Ovary (tissue), 7 donors: ENCODE measurements at regions not wholly inside any gene's neighbourhood (a gene's known extent, or its start where the extent isn't known, plus 50 kb on each side); places are given as distances from the start of the nearest gene placed in this dataset.

Experiments
- DNase-seq, 5 donors: peaks; one replicate each; pipeline ENCODE4 v3.0.0-alpha.2; 2019 to 2020
- H3K27ac ChIP-seq, 2 donors: fragments of 200-600 bp; one replicate each; pipeline versions ENCODE4 v1.5.1 to v1.8.0; 2019 to 2022
- H3K27me3 ChIP-seq: fragments of 200-600 bp; one replicate; pipeline ENCODE4 v1.8.0; 2022
- H3K36me3 ChIP-seq: fragments of 200-600 bp; sonication (generic); one replicate; pipeline ENCODE4 v1.5.1; 2019
- H3K4me1 ChIP-seq: one replicate; pipeline ENCODE4 v1.8.1; 2013; ENCODE audit warnings: mild to moderate bottlenecking, moderate library complexity; ENCODE audit not compliant: insufficient read depth
- H3K4me3 ChIP-seq: fragments of 200-600 bp; sonication (generic); one replicate; pipeline ENCODE4 v1.5.1; 2017
- H3K9me3 ChIP-seq, 2 donors: fragments of 200-600 bp in 1 of 2; sonication (generic) in 1 of 2; one replicate each; pipeline versions ENCODE4 v1.5.1 to v1.8.1; 2013 to 2019; ENCODE audit warnings: mild to moderate bottlenecking in 1 of 2, moderate library complexity in 1 of 2
- EP300 ChIP-seq: sonication (generic); formaldehyde crosslinking; IDR thresholded peaks from one replicate; pipeline ENCODE4 v1.6.1; 2017; ENCODE audit warnings: antibody characterized with exemption
- POLR2A ChIP-seq: fragments of 450-650 bp; IDR thresholded peaks from one replicate; pipeline ENCODE4 v1.6.1; 2017; ENCODE audit warnings: antibody characterized with exemption, mild to moderate bottlenecking, moderate library complexity
- WGBS, 3 donors: extraction: QIAGEN DNeasy Blood & Tissue Kit in 1 of 3; methylation state at CpG; one replicate each; pipeline versions ENCODE4 v1.1.5 to v1.1.7; 2013 to 2017; 5-methylcytosine and 5-hydroxymethylcytosine counted together
- intact Hi-C, 4 donors: fragments of 100-400 bp; cut with DNase I; formaldehyde crosslinking; loops; one replicate each; pipeline versions ENCODE4 v1.11.0 to v1.15.1; 2022 to 2023
- TF ChIP-seq, protein P1 (sequence below), 3 donors: fragments of 450-650 bp in 2 of 3; fragments of 200-600 bp in 1 of 3; IDR thresholded peaks; one replicate each; pipeline versions ENCODE4 v1.5.1 to v1.8.0; 2016 to 2022; ENCODE audit warnings: antibody characterized with exemption in 3 of 3, mild to moderate bottlenecking in 1 of 3
- donor health status: DM: no; HTN: no; CAD: no; lungs with moderate emphysema.
- donor health status: DM: no; HTN: no; CAD: no.
- donor health status: Bipolar disorder and iron deficiency.
- donor health status: DM: no; HTN: no; CAD: no.
- donor health status: DM: yes; HTN: yes; CAD: no.

GRCh38 chr14:62289471-62289870 lies 527.3 kb downstream of the SNAPC1 start:
- Histone ChIP-seq H3K9me3 (no peaks in the 10 kb centered on the region), H3K36me3 (no peaks in the 10 kb centered on the region), H3K4me1 (no peaks in the 10 kb centered on the region), H3K27me3 (no peaks in the 10 kb centered on the region), H3K4me3 (no peak overlapping the region), H3K27ac (no peak overlapping the region)
- TF ChIP-seq POLR2A, result no peak
- no peak for TF ChIP-seq EP300
- TF ChIP-seq, protein P1, sequence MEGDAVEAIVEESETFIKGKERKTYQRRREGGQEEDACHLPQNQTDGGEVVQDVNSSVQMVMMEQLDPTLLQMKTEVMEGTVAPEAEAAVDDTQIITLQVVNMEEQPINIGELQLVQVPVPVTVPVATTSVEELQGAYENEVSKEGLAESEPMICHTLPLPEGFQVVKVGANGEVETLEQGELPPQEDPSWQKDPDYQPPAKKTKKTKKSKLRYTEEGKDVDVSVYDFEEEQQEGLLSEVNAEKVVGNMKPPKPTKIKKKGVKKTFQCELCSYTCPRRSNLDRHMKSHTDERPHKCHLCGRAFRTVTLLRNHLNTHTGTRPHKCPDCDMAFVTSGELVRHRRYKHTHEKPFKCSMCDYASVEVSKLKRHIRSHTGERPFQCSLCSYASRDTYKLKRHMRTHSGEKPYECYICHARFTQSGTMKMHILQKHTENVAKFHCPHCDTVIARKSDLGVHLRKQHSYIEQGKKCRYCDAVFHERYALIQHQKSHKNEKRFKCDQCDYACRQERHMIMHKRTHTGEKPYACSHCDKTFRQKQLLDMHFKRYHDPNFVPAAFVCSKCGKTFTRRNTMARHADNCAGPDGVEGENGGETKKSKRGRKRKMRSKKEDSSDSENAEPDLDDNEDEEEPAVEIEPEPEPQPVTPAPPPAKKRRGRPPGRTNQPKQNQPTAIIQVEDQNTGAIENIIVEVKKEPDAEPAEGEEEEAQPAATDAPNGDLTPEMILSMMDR (IDR thresholded peaks at IDR 0.05), result no peak
- DNase-seq, result no peak
- intact Hi-C loops, result no loop called here
- 52 to 57% (median 55%) methylated on average over 3 of the region's 3 CpGs for WGBS, 3 donors

- TF ChIP-seq, protein P1 (IDR thresholded peaks at IDR 0.05), result no peak
- TF ChIP-seq POLR2A (no peak), EP300 (no peak)
- H3K4me1 ChIP-seq, result no peaks in the 10 kb centered on the region
- no peak overlapping the region for H3K27ac ChIP-seq
- intact Hi-C loops, result no loop called here
- DNase-seq, result no peak
- no peaks in the 10 kb centered on the region for H3K27me3 ChIP-seq
- no peak overlapping the region for H3K4me3 ChIP-seq
- H3K9me3 ChIP-seq, result no peaks in the 10 kb centered on the region
- no peaks in the 10 kb centered on the region for H3K36me3 ChIP-seq
- 77 to 89% (median 79%) methylated on average over 1 of the region's 1 CpG for WGBS, 3 donors
Observed at GRCh38 chr14:62301080-62301479, 538.9 kb downstream of the SNAPC1 start.

DNA sequence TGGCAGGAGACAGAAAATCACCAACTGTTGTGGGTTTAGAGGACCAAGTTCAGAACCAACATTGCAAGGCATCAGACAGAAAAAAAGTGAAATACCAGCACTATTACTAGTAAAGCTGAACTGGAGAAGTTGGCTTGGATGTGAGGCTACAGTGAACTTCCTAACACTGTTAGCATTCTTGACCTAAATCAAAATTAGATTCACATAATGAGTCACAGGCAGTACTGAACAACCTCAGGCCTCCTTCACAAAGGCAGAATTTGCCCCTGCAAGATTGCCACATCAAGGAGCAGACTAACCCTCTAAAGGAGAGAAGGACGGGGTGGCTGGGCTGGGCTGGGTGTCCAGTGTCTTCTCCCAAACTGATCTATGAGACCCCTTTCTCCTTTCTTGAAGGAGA lies 539.7 kb downstream of the SNAPC1 start:
- intact Hi-C loops, result no loop called here
- no peaks in the 10 kb centered on the region for H3K9me3 ChIP-seq
- H3K4me3 ChIP-seq, result no peak overlapping the region
- H3K27me3 ChIP-seq, result no peaks in the 10 kb centered on the region
- no peaks in the 10 kb centered on the region for H3K4me1 ChIP-seq
- no peak for DNase-seq
- no peak for TF ChIP-seq EP300
- TF ChIP-seq, protein P1 (IDR thresholded peaks at IDR 0.05), result no peak
- TF ChIP-seq POLR2A, result no peak
- H3K27ac ChIP-seq, result no peak overlapping the region
- WGBS, 3 donors, result 68 to 78% (median 72%) methylated on average over 1 of the region's 1 CpG
- no peaks in the 10 kb centered on the region for H3K36me3 ChIP-seq

- no peaks in the 10 kb centered on the region for H3K27me3 ChIP-seq
- no peak for TF ChIP-seq EP300
- TF ChIP-seq, protein P1 (IDR thresholded peaks at IDR 0.05), result no peak
- no peak for TF ChIP-seq POLR2A
- no peaks in the 10 kb centered on the region for H3K36me3 ChIP-seq
- H3K4me3 ChIP-seq, result no peak overlapping the region
- H3K9me3 ChIP-seq, result no peaks in the 10 kb centered on the region
- WGBS, 3 donors, result 72 to 80% (median 79%) methylated on average over 4 of the region's 4 CpGs
- intact Hi-C loops, result no loop called here
- H3K27ac ChIP-seq, result no peak overlapping the region
- no peaks in the 10 kb centered on the region for H3K4me1 ChIP-seq
- no peak for DNase-seq
Observed at GRCh38 chr14:62303437-62303836, 541.2 kb downstream of the SNAPC1 start.

DNA sequence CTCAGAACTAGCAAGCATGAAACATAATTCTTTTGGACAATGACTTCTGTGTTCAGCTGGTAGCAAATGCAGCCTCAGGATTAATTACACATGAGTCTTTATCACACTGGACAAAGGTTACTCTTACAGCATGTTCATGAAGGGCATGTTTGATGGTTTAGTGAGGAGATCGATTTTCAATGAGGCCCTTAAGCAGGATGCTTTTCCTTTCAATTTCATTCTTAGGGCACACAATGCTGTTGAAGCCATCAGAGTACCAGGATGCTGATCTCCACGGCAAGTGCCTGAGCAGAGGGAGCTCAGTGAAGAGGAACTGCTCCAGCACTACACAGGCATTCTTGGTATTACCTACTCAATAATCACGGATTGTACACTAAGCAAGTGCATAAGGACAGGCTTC lies 542.0 kb downstream of the SNAPC1 start:
- no peaks in the 10 kb centered on the region for H3K27me3 ChIP-seq
- H3K4me3 ChIP-seq, result no peak overlapping the region
- no peak for DNase-seq
- no peaks in the 10 kb centered on the region for H3K36me3 ChIP-seq
- intact Hi-C loops, result no loop called here
- no peaks in the 10 kb centered on the region for H3K9me3 ChIP-seq
- H3K4me1 ChIP-seq, result no peaks in the 10 kb centered on the region
- TF ChIP-seq, protein P1 (IDR thresholded peaks at IDR 0.05), result no peak
- no peak for TF ChIP-seq EP300
- no peak for TF ChIP-seq POLR2A
- WGBS, 3 donors, result 48 to 54% (median 54%) methylated on average over 3 of the region's 3 CpGs
- no peak overlapping the region for H3K27ac ChIP-seq
